IMR-90 (cell line): ENCODE measurements at regions not wholly inside any gene's neighbourhood (a gene's known extent, or its start where the extent isn't known, plus 50 kb on each side); places are given as distances from the start of the nearest gene placed in this dataset.

Experiments
- ATAC-seq: fragments of 200-7000 bp; cut with Tn5 transposase; 2 replicates; pipeline ENCODE4 v1.9.1; 2020; ENCODE audit warnings: low read depth, mild to moderate bottlenecking, moderate library complexity
- BruUV-seq: library from RNA; stranded (reverse); fragments of 400-500 nt; replicated peaks from 2 replicates; lab custom pipeline; 2021; lab: Mats Ljungman, UMichigan
- CTCF ChIA-PET: fragments of 300-600 bp; formaldehyde crosslinking; extraction: SDS; loops from one replicate; lab custom pipeline; 2021; ENCODE audit warnings: antibody characterized with exemption; lab: Yijun Ruan, JAX
- POLR2A ChIA-PET: fragments of 300-600 bp; sonication (Branson Sonifier 250); formaldehyde crosslinking; loops from one replicate; lab custom pipeline; 2022; ENCODE audit warnings: antibody characterized with exemption; ENCODE audit not compliant: unreplicated experiment; lab: Charles Lee
- DNase-seq: peaks from one replicate; pipeline ENCODE4 v3.0.0; 2013
- H2AFZ ChIP-seq: replicated peaks from 2 replicates; pipeline ENCODE3; 2013; ENCODE audit warnings: low read length, mild to moderate bottlenecking; ENCODE audit not compliant: poor library complexity
- H2AK5ac ChIP-seq: 2 replicates; pipeline ENCODE4 v1.6.1; 2013; ENCODE audit warnings: low read depth, low read length, inconsistent platforms
- H2AK9ac ChIP-seq: replicated peaks from 2 replicates; pipeline ENCODE3; 2013; ENCODE audit warnings: mild to moderate bottlenecking, low read depth, low read length, moderate library complexity; ENCODE audit not compliant: poor library complexity
- H2BK120ac ChIP-seq: 2 replicates; pipeline ENCODE4 v1.6.1; 2013; ENCODE audit warnings: low read depth, low read length, inconsistent platforms
- H2BK15ac ChIP-seq: 3 replicates; pipeline ENCODE4 v1.6.1; 2013; ENCODE audit warnings: low read depth, low read length, inconsistent platforms
- H2BK20ac ChIP-seq: 2 replicates; pipeline ENCODE4 v1.6.1; 2013; ENCODE audit warnings: low read depth, mild to moderate bottlenecking, inconsistent platforms, low read length, moderate library complexity
- H2BK5ac ChIP-seq: 2 replicates; pipeline ENCODE4 v1.6.1; 2013; ENCODE audit warnings: mild to moderate bottlenecking, low read depth, low read length, inconsistent platforms; ENCODE audit not compliant: poor library complexity, severe bottlenecking
- H3K14ac ChIP-seq: replicated peaks from 2 replicates; pipeline ENCODE4 v1.6.1; 2013; ENCODE audit warnings: low read depth, low read length, inconsistent platforms
- H3K18ac ChIP-seq: 2 replicates; pipeline ENCODE4 v1.6.1; 2013; ENCODE audit warnings: low read depth, low read length, control low read depth
- H3K23ac ChIP-seq: 2 replicates; pipeline ENCODE4 v1.6.1; 2013; ENCODE audit warnings: low read depth, low read length, inconsistent platforms
- H3K27ac ChIP-seq: 2 replicates; pipeline ENCODE4 v1.5.1; 2013; ENCODE audit warnings: mild to moderate bottlenecking, control low read depth, low read length; ENCODE audit not compliant: insufficient read depth
- H3K27me3 ChIP-seq: 2 replicates; pipeline ENCODE4 v1.6.1; 2013; ENCODE audit warnings: low read length; ENCODE audit not compliant: control insufficient read depth, insufficient read depth
- H3K36me3 ChIP-seq: 2 replicates; pipeline ENCODE4 v1.6.1; 2013; ENCODE audit warnings: low read length, mixed read lengths; ENCODE audit not compliant: control insufficient read depth, insufficient read depth
- H3K4ac ChIP-seq: 2 replicates; pipeline ENCODE4 v1.6.1; 2013; ENCODE audit warnings: low read depth, low read length, inconsistent platforms
- H3K4me1 ChIP-seq: 2 replicates; pipeline ENCODE4 v1.6.1; 2013; ENCODE audit warnings: low read length, mixed read lengths; ENCODE audit not compliant: control insufficient read depth, insufficient read depth
- H3K4me2 ChIP-seq: 2 replicates; pipeline ENCODE4 v1.6.1; 2013; ENCODE audit warnings: low read depth, mild to moderate bottlenecking, control low read depth, low read length, moderate library complexity
- H3K4me3 ChIP-seq: 2 replicates; pipeline ENCODE4 v1.5.1; 2013; ENCODE audit warnings: low read depth, mild to moderate bottlenecking, control low read depth, low read length, moderate library complexity; ENCODE audit not compliant: insufficient read depth
- H3K56ac ChIP-seq: 2 replicates; pipeline ENCODE4 v1.6.1; 2013; ENCODE audit warnings: low read length, inconsistent platforms; ENCODE audit not compliant: insufficient read depth; ENCODE audit errors: extremely low read depth
- H3K79me1 ChIP-seq, 2 experiments: 2 replicates each; pipeline ENCODE4 v1.6.1; 2013; ENCODE audit warnings: low read length in 2 of 2, inconsistent platforms in 1 of 2, low read depth in 1 of 2
- H3K9ac ChIP-seq: 2 replicates; pipeline ENCODE4 v1.6.1; 2013; ENCODE audit warnings: low read depth, low read length, control low read depth
- H3K9me1 ChIP-seq: 2 replicates; pipeline ENCODE4 v1.6.1; 2013; ENCODE audit warnings: low read length, inconsistent platforms; ENCODE audit not compliant: insufficient read depth
- H3K9me3 ChIP-seq: 2 replicates; pipeline ENCODE4 v1.6.1; 2013; ENCODE audit warnings: low read length; ENCODE audit not compliant: control insufficient read depth, insufficient read depth
- H4K20me1 ChIP-seq: 2 replicates; pipeline ENCODE4 v1.6.1; 2013; ENCODE audit warnings: low read length, inconsistent platforms; ENCODE audit not compliant: insufficient read depth
- H4K5ac ChIP-seq: 2 replicates; pipeline ENCODE4 v1.6.1; 2013; ENCODE audit warnings: mild to moderate bottlenecking, low read depth, low read length, control low read depth
- H4K8ac ChIP-seq, 2 experiments: 2 replicates each; pipeline ENCODE4 v1.6.1; 2013; ENCODE audit warnings: low read depth in 2 of 2, low read length in 2 of 2, control low read depth in 1 of 2, inconsistent platforms in 1 of 2
- H4K91ac ChIP-seq: 2 replicates; pipeline ENCODE4 v1.6.1; 2013; ENCODE audit warnings: low read depth, low read length, inconsistent platforms; ENCODE audit not compliant: insufficient read depth
- BHLHE40 ChIP-seq: fragments of 150-350 bp; IDR thresholded peaks from 2 replicates; pipeline ENCODE4 v1.6.1; 2016; ENCODE audit warnings: mild to moderate bottlenecking, low read depth, low read length
- CEBPB ChIP-seq: IDR thresholded peaks from 2 replicates; pipeline ENCODE4 v1.6.1; 2012; ENCODE audit warnings: low read depth, low read length, improper control_type of control experiment
- CHD1 ChIP-seq: IDR thresholded peaks from 2 replicates; pipeline ENCODE4 v1.6.1; 2012; ENCODE audit warnings: low read depth, low read length, improper control_type of control experiment
- FOS ChIP-seq: fragments of 150-350 bp; IDR thresholded peaks from 2 replicates; pipeline ENCODE4 v1.6.1; 2016; ENCODE audit warnings: low read depth, low read length
- MAZ ChIP-seq: IDR thresholded peaks from 2 replicates; pipeline ENCODE4 v1.6.1; 2012; ENCODE audit warnings: low read depth, mild to moderate bottlenecking, low read length, improper control_type of control experiment, moderate library complexity, borderline replicate concordance
- NFE2L2 ChIP-seq: fragments of 150-350 bp; IDR thresholded peaks from 2 replicates; pipeline ENCODE4 v1.6.1; 2016; ENCODE audit warnings: low read depth, mild to moderate bottlenecking, low read length
- RAD21 ChIP-seq: IDR thresholded peaks from 2 replicates; pipeline ENCODE4 v1.6.1; 2012; ENCODE audit warnings: low read length, improper control_type of control experiment
- RCOR1 ChIP-seq: IDR thresholded peaks from 2 replicates; pipeline ENCODE4 v1.6.1; 2012; ENCODE audit warnings: mild to moderate bottlenecking, low read length, improper control_type of control experiment; ENCODE audit not compliant: insufficient replicate concordance
- RFX5 ChIP-seq: IDR thresholded peaks from 2 replicates; pipeline ENCODE4 v1.8.0; 2012; ENCODE audit warnings: low read depth, mild to moderate bottlenecking, low read length, moderate library complexity
- WGBS, 2 experiments: methylation state at CpG; one replicate each; pipeline versions ENCODE4 v1.1.5 to v1.1.7; 2013; ENCODE audit warnings: missing lambda C conversion rate in 2 of 2; ENCODE audit not compliant: insufficient read length in 1 of 2; ENCODE audit errors: extremely low coverage in 2 of 2; 5-methylcytosine and 5-hydroxymethylcytosine counted together
- dilution Hi-C: fragments of 300-500 bp; cut with HindIII; formaldehyde crosslinking; loops from one replicate; pipeline ENCODE4 v1.14.3; 2018; ENCODE audit warnings: low sequenced_read_pairs; ENCODE audit not compliant: unreplicated experiment
- in situ Hi-C: fragments of 300-500 bp; cut with MboI; formaldehyde crosslinking; loops from 3 replicates; pipeline ENCODE4 v1.14.3; 2019; ENCODE audit warnings: low sequenced_read_pairs, inconsistent platforms, mixed read lengths
- intact Hi-C: fragments of 100-400 bp; cut with micrococcal nuclease; formaldehyde crosslinking; loops from 2 replicates; pipeline ENCODE4 v1.10.0; 2022

GRCh38 chr7:22958742-22959141 is 55.2 kb downstream of the HYCC1 start:
- H3K9ac ChIP-seq, result no peak overlapping the region
- no peak overlapping the region for H3K56ac ChIP-seq
- no peak overlapping the region for H2AK5ac ChIP-seq
- H2AFZ ChIP-seq, result no peak overlapping the region
- H3K27me3 ChIP-seq, result no peaks in the 10 kb centered on the region
- no peak overlapping the region for H3K4me2 ChIP-seq
- DNase-seq (no peak), ATAC-seq (no peak)
- no peak overlapping the region for H3K4ac ChIP-seq
- H3K79me1 ChIP-seq, result peaks cover 12% of the 10 kb centered on the region in 2 experiments
- no TSS peak for BruUV-seq
- no peak overlapping the region for H2BK20ac ChIP-seq
- H3K23ac ChIP-seq, result no peak overlapping the region
- dilution Hi-C loops, result no loop called here
- H4K20me1 ChIP-seq, result no peaks in the 10 kb centered on the region
- no peak overlapping the region for H2BK15ac ChIP-seq
- H3K36me3 ChIP-seq, result peaks cover 2% of the 10 kb centered on the region
- intact Hi-C loops, result loop anchor here (5.0 kb wide), 1 partner anchor 99 kb away; no protein-coding TSS in a partner anchor
- H2BK120ac ChIP-seq, result no peak overlapping the region
- in situ Hi-C loops, result no loop called here
- H3K4me1 ChIP-seq, result no peaks in the 10 kb centered on the region; the same call in 1 of the 2 replicates
- POLR2A ChIA-PET, result no interaction called here
- no peak overlapping the region for H3K18ac ChIP-seq
- TF ChIP-seq RFX5, result no peak
- no peak for TF ChIP-seq MAZ
- TF ChIP-seq RAD21, result no peak
- TF ChIP-seq BHLHE40, result no peak
- no peak for TF ChIP-seq CHD1
- no peak for TF ChIP-seq CEBPB
- TF ChIP-seq RCOR1, result no peak
- TF ChIP-seq FOS, result no peak
- no peak for TF ChIP-seq NFE2L2
- H3K9me1 ChIP-seq, result no peaks in the 10 kb centered on the region
- H4K8ac ChIP-seq, result no peak overlapping the region
- CTCF ChIA-PET, result no interaction called here
- no peak overlapping the region for H3K14ac ChIP-seq
- H3K27ac ChIP-seq, result no peak overlapping the region
- WGBS, 2 experiments, result no CpG with 5 or more reads among the region's 1 CpG
- H4K5ac ChIP-seq, result no peak overlapping the region
- H2BK5ac ChIP-seq, result no peak overlapping the region
- no peak overlapping the region for H2AK9ac ChIP-seq
- no peaks in the 10 kb centered on the region for H3K9me3 ChIP-seq
- H4K91ac ChIP-seq, result no peak overlapping the region
- H3K4me3 ChIP-seq, result no peak overlapping the region
